GM10266 (cell line): ENCODE measurements at regions not wholly inside any gene's neighbourhood (a gene's known extent, or its start where the extent isn't known, plus 50 kb on each side); places are given as distances from the start of the nearest gene placed in this dataset.

Experiments
- DNase-seq: peaks from one replicate; pipeline ENCODE4 v3.0.0; 2012; ENCODE audit errors: extremely low spot score
- TF ChIP-seq, protein P1 (sequence below): IDR thresholded peaks from 2 replicates; pipeline ENCODE4 v1.5.1; 2012; ENCODE audit warnings: mild to moderate bottlenecking, low read depth; ENCODE audit not compliant: control insufficient read depth, insufficient read depth; ENCODE audit errors: missing control alignments

- TF ChIP-seq, protein P1, sequence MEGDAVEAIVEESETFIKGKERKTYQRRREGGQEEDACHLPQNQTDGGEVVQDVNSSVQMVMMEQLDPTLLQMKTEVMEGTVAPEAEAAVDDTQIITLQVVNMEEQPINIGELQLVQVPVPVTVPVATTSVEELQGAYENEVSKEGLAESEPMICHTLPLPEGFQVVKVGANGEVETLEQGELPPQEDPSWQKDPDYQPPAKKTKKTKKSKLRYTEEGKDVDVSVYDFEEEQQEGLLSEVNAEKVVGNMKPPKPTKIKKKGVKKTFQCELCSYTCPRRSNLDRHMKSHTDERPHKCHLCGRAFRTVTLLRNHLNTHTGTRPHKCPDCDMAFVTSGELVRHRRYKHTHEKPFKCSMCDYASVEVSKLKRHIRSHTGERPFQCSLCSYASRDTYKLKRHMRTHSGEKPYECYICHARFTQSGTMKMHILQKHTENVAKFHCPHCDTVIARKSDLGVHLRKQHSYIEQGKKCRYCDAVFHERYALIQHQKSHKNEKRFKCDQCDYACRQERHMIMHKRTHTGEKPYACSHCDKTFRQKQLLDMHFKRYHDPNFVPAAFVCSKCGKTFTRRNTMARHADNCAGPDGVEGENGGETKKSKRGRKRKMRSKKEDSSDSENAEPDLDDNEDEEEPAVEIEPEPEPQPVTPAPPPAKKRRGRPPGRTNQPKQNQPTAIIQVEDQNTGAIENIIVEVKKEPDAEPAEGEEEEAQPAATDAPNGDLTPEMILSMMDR: no peak
- DNase-seq: no peak
These were observed 935.0 kb upstream of the INTU start for GRCh38 chr4:126697748-126698147.

GRCh38 chr4:126698224-126698623 lies 934.5 kb upstream of the INTU start:
- TF ChIP-seq, protein P1: no peak
- DNase-seq: no peak

GRCh38 chr4:126701756-126702155 lies 931.0 kb upstream of the INTU start:
- no peak for DNase-seq
- TF ChIP-seq, protein P1: no peak

GRCh38 chr4:126702747-126703146 lies 930.0 kb upstream of the INTU start:
- TF ChIP-seq, protein P1: no peak

GRCh38 chr4:126705266-126705665 lies 927.5 kb upstream of the INTU start:
- no peak for DNase-seq
- TF ChIP-seq, protein P1: no peak

More at GRCh38 chr4:126702747-126703146, 930.0 kb upstream of the INTU start:
- DNase-seq: no peak

DNA sequence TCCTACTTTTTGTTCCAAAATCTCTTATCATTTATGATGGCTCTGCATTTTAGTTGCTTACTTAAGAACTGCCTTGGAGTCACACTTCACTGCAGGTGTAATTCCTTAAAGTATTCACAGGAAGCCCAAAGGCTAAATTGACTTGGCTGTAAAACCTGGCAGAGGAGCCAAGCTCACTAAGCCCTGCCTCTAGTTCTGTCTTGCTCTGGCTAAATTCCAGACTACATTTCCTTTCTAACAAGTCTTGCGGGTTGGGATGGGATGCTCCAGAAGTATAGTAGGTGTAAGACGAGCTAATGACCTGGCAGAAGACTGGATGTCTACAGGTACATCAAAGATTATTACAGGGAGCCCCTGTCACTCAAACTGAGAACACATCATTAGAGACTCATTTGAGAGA lies 924.0 kb upstream of the INTU start:
- TF ChIP-seq, protein P1: no peak
- DNase-seq: no peak

DNA sequence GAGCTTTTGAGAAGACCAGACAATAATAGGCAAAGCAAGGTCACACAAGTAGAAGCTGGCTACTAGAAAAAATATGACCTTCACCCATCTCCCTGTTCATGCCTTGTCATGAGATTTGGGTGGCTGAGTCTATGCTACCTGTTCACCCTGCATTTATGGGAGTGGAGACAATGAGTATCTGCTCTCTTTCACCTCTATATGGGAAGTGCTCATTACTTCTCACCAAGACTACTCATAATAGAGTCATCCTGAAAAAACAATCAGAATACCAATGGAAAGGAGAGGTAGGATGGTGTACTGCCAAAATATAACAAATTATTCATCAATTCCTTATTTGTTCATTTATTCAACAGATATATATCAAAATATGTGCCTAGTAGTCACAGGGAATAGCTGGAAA lies 921.8 kb upstream of the INTU start:
- DNase-seq: no peak

More for the DNA sequence above, 921.8 kb upstream of the INTU start:
- TF ChIP-seq, protein P1: no peak
